HFFc6 (cell line): ENCODE measurements at regions not wholly inside any gene's neighbourhood (a gene's known extent, or its start where the extent isn't known, plus 50 kb on each side); places are given as distances from the start of the nearest gene placed in this dataset.

Experiments
- DNase-seq: peaks from one replicate; pipeline ENCODE4 v3.0.0-alpha.2; 2018
- H3K27ac Mint-ChIP-seq: 2 replicates; pipeline ENCODE4 v1.8.0; 2020; ENCODE audit warnings: mild to moderate bottlenecking, mixed read lengths
- H3K27me3 Mint-ChIP-seq: 2 replicates; pipeline ENCODE4 v1.8.0; 2021; ENCODE audit warnings: mild to moderate bottlenecking, moderate library complexity, mixed read lengths; ENCODE audit not compliant: insufficient read depth
- H3K36me3 Mint-ChIP-seq: 2 replicates; pipeline ENCODE4 v1.8.0; 2021; ENCODE audit warnings: low read depth, mixed read lengths
- H3K4me1 Mint-ChIP-seq: 2 replicates; pipeline ENCODE4 v1.8.0; 2020; ENCODE audit warnings: low read depth, mixed read lengths
- H3K4me3 Mint-ChIP-seq: 2 replicates; pipeline ENCODE4 v1.8.0; 2020; ENCODE audit warnings: mild to moderate bottlenecking, moderate library complexity, mixed read lengths
- H3K9me3 Mint-ChIP-seq: 2 replicates; pipeline ENCODE4 v1.8.0; 2020; ENCODE audit warnings: mild to moderate bottlenecking, mixed read lengths
- CTCF ChIP-seq: fragments of 200-600 bp; sonication (generic); IDR thresholded peaks from 2 replicates; pipeline ENCODE4 v1.5.0; 2021; ENCODE audit warnings: antibody characterized with exemption, mild to moderate bottlenecking

- H3K4me1 Mint-ChIP-seq: peaks cover 24% of the 10 kb centered on the region
- no peaks in the 10 kb centered on the region for H3K36me3 Mint-ChIP-seq
- H3K9me3 Mint-ChIP-seq: no peaks in the 10 kb centered on the region; the same call in 1 of the 2 replicates
- DNase-seq: no peak
- H3K27me3 Mint-ChIP-seq: peaks cover 4% of the 10 kb centered on the region
- no peak for TF ChIP-seq CTCF
- H3K27ac Mint-ChIP-seq: no peak overlapping the region
- no peak overlapping the region for H3K4me3 Mint-ChIP-seq
Observed at GRCh38 chr6:27174958-27175357, 72.5 kb upstream of the PRSS16 start.

- Mint-ChIP-seq H3K9me3 (no peaks in the 10 kb centered on the region), H3K36me3 (no peaks in the 10 kb centered on the region), H3K27ac (peak overlapping the region; percentile 97), H3K27me3 (peaks cover 4% of the 10 kb centered on the region), H3K4me1 (peaks cover 18% of the 10 kb centered on the region), H3K4me3 (peak overlapping the region; percentile 98)
- TF ChIP-seq CTCF: no peak
- peak; percentile 34 for DNase-seq
Observed at GRCh38 chr6:27176096-27176495, 71.4 kb upstream of the PRSS16 start.

- peaks cover 6% of the 10 kb centered on the region for H3K27me3 Mint-ChIP-seq
- H3K36me3 Mint-ChIP-seq: no peaks in the 10 kb centered on the region
- H3K27ac Mint-ChIP-seq: peak overlapping the region; percentile 97
- DNase-seq: peak; percentile 25
- peak overlapping the region; percentile 98 for H3K4me3 Mint-ChIP-seq
- no peak for TF ChIP-seq CTCF
- H3K4me1 Mint-ChIP-seq: peaks cover 18% of the 10 kb centered on the region
- H3K9me3 Mint-ChIP-seq: no peaks in the 10 kb centered on the region
Observed at GRCh38 chr6:27176523-27177484, 70.7 kb upstream of the PRSS16 start.

GRCh38 chr6:27177485-27178406, 69.8 kb upstream of the PRSS16 start:
- Mint-ChIP-seq H3K4me1 (peaks cover 23% of the 10 kb centered on the region), H3K4me3 (peak overlapping the region; percentile 98)
- peak; percentile 72 for TF ChIP-seq CTCF

GRCh38 chr6:27178407-27178730, 69.1 kb upstream of the PRSS16 start:
- Mint-ChIP-seq H3K4me1 (peaks cover 24% of the 10 kb centered on the region), H3K36me3 (no peaks in the 10 kb centered on the region)

More at GRCh38 chr6:27177485-27178406, 69.8 kb upstream of the PRSS16 start:
- peak; percentile 92 for DNase-seq
- Mint-ChIP-seq H3K27me3 (peaks cover 12% of the 10 kb centered on the region), H3K27ac (peak overlapping the region; percentile 97), H3K9me3 (no peaks in the 10 kb centered on the region), H3K36me3 (no peaks in the 10 kb centered on the region)

More at GRCh38 chr6:27178407-27178730, 69.1 kb upstream of the PRSS16 start:
- DNase-seq: no peak
- Mint-ChIP-seq H3K27me3 (peaks cover 12% of the 10 kb centered on the region), H3K9me3 (no peaks in the 10 kb centered on the region), H3K4me3 (peak overlapping the region; percentile 98), H3K27ac (peak overlapping the region; percentile 97)
- TF ChIP-seq CTCF: no peak
